IMR-90 (cell line): ENCODE measurements at regions not wholly inside any gene's neighbourhood (a gene's known extent, or its start where the extent isn't known, plus 50 kb on each side); places are given as distances from the start of the nearest gene placed in this dataset.

Source experiments
- ATAC-seq: fragments of 200-7000 bp; cut with Tn5 transposase; 2 replicates; pipeline ENCODE4 v1.9.1; 2020; ENCODE audit warnings: low read depth, mild to moderate bottlenecking, moderate library complexity
- BruUV-seq: library from RNA; stranded (reverse); fragments of 400-500 nt; replicated peaks from 2 replicates; lab custom pipeline; 2021; lab: Mats Ljungman, UMichigan
- CTCF ChIA-PET: fragments of 300-600 bp; formaldehyde crosslinking; extraction: SDS; loops from one replicate; lab custom pipeline; 2021; ENCODE audit warnings: antibody characterized with exemption; lab: Yijun Ruan, JAX
- POLR2A ChIA-PET: fragments of 300-600 bp; sonication (Branson Sonifier 250); formaldehyde crosslinking; loops from one replicate; lab custom pipeline; 2022; ENCODE audit warnings: antibody characterized with exemption; ENCODE audit not compliant: unreplicated experiment; lab: Charles Lee
- DNase-seq: peaks from one replicate; pipeline ENCODE4 v3.0.0; 2013
- H2AFZ ChIP-seq: replicated peaks from 2 replicates; pipeline ENCODE3; 2013; ENCODE audit warnings: low read length, mild to moderate bottlenecking; ENCODE audit not compliant: poor library complexity
- H2AK5ac ChIP-seq: 2 replicates; pipeline ENCODE4 v1.6.1; 2013; ENCODE audit warnings: low read depth, low read length, inconsistent platforms
- H2AK9ac ChIP-seq: replicated peaks from 2 replicates; pipeline ENCODE3; 2013; ENCODE audit warnings: mild to moderate bottlenecking, low read depth, low read length, moderate library complexity; ENCODE audit not compliant: poor library complexity
- H2BK120ac ChIP-seq: 2 replicates; pipeline ENCODE4 v1.6.1; 2013; ENCODE audit warnings: low read depth, low read length, inconsistent platforms
- H2BK15ac ChIP-seq: 3 replicates; pipeline ENCODE4 v1.6.1; 2013; ENCODE audit warnings: low read depth, low read length, inconsistent platforms
- H2BK20ac ChIP-seq: 2 replicates; pipeline ENCODE4 v1.6.1; 2013; ENCODE audit warnings: low read depth, mild to moderate bottlenecking, inconsistent platforms, low read length, moderate library complexity
- H2BK5ac ChIP-seq: 2 replicates; pipeline ENCODE4 v1.6.1; 2013; ENCODE audit warnings: mild to moderate bottlenecking, low read depth, low read length, inconsistent platforms; ENCODE audit not compliant: poor library complexity, severe bottlenecking
- H3K14ac ChIP-seq: replicated peaks from 2 replicates; pipeline ENCODE4 v1.6.1; 2013; ENCODE audit warnings: low read depth, low read length, inconsistent platforms
- H3K18ac ChIP-seq: 2 replicates; pipeline ENCODE4 v1.6.1; 2013; ENCODE audit warnings: low read depth, low read length, control low read depth
- H3K23ac ChIP-seq: 2 replicates; pipeline ENCODE4 v1.6.1; 2013; ENCODE audit warnings: low read depth, low read length, inconsistent platforms
- H3K27ac ChIP-seq: 2 replicates; pipeline ENCODE4 v1.5.1; 2013; ENCODE audit warnings: mild to moderate bottlenecking, control low read depth, low read length; ENCODE audit not compliant: insufficient read depth
- H3K27me3 ChIP-seq: 2 replicates; pipeline ENCODE4 v1.6.1; 2013; ENCODE audit warnings: low read length; ENCODE audit not compliant: control insufficient read depth, insufficient read depth
- H3K36me3 ChIP-seq: 2 replicates; pipeline ENCODE4 v1.6.1; 2013; ENCODE audit warnings: low read length, mixed read lengths; ENCODE audit not compliant: control insufficient read depth, insufficient read depth
- H3K4ac ChIP-seq: 2 replicates; pipeline ENCODE4 v1.6.1; 2013; ENCODE audit warnings: low read depth, low read length, inconsistent platforms
- H3K4me1 ChIP-seq: 2 replicates; pipeline ENCODE4 v1.6.1; 2013; ENCODE audit warnings: low read length, mixed read lengths; ENCODE audit not compliant: control insufficient read depth, insufficient read depth
- H3K4me2 ChIP-seq: 2 replicates; pipeline ENCODE4 v1.6.1; 2013; ENCODE audit warnings: low read depth, mild to moderate bottlenecking, control low read depth, low read length, moderate library complexity
- H3K4me3 ChIP-seq: 2 replicates; pipeline ENCODE4 v1.5.1; 2013; ENCODE audit warnings: low read depth, mild to moderate bottlenecking, control low read depth, low read length, moderate library complexity; ENCODE audit not compliant: insufficient read depth
- H3K56ac ChIP-seq: 2 replicates; pipeline ENCODE4 v1.6.1; 2013; ENCODE audit warnings: low read length, inconsistent platforms; ENCODE audit not compliant: insufficient read depth; ENCODE audit errors: extremely low read depth
- H3K79me1 ChIP-seq, 2 experiments: 2 replicates each; pipeline ENCODE4 v1.6.1; 2013; ENCODE audit warnings: low read length in 2 of 2, inconsistent platforms in 1 of 2, low read depth in 1 of 2
- H3K9ac ChIP-seq: 2 replicates; pipeline ENCODE4 v1.6.1; 2013; ENCODE audit warnings: low read depth, low read length, control low read depth
- H3K9me1 ChIP-seq: 2 replicates; pipeline ENCODE4 v1.6.1; 2013; ENCODE audit warnings: low read length, inconsistent platforms; ENCODE audit not compliant: insufficient read depth
- H3K9me3 ChIP-seq: 2 replicates; pipeline ENCODE4 v1.6.1; 2013; ENCODE audit warnings: low read length; ENCODE audit not compliant: control insufficient read depth, insufficient read depth
- H4K20me1 ChIP-seq: 2 replicates; pipeline ENCODE4 v1.6.1; 2013; ENCODE audit warnings: low read length, inconsistent platforms; ENCODE audit not compliant: insufficient read depth
- H4K5ac ChIP-seq: 2 replicates; pipeline ENCODE4 v1.6.1; 2013; ENCODE audit warnings: mild to moderate bottlenecking, low read depth, low read length, control low read depth
- H4K8ac ChIP-seq, 2 experiments: 2 replicates each; pipeline ENCODE4 v1.6.1; 2013; ENCODE audit warnings: low read depth in 2 of 2, low read length in 2 of 2, control low read depth in 1 of 2, inconsistent platforms in 1 of 2
- H4K91ac ChIP-seq: 2 replicates; pipeline ENCODE4 v1.6.1; 2013; ENCODE audit warnings: low read depth, low read length, inconsistent platforms; ENCODE audit not compliant: insufficient read depth
- BHLHE40 ChIP-seq: fragments of 150-350 bp; IDR thresholded peaks from 2 replicates; pipeline ENCODE4 v1.6.1; 2016; ENCODE audit warnings: mild to moderate bottlenecking, low read depth, low read length
- WGBS, 2 experiments: methylation state at CpG; one replicate each; pipeline versions ENCODE4 v1.1.5 to v1.1.7; 2013; ENCODE audit warnings: missing lambda C conversion rate in 2 of 2; ENCODE audit not compliant: insufficient read length in 1 of 2; ENCODE audit errors: extremely low coverage in 2 of 2; 5-methylcytosine and 5-hydroxymethylcytosine counted together
- dilution Hi-C: fragments of 300-500 bp; cut with HindIII; formaldehyde crosslinking; loops from one replicate; pipeline ENCODE4 v1.14.3; 2018; ENCODE audit warnings: low sequenced_read_pairs; ENCODE audit not compliant: unreplicated experiment
- in situ Hi-C: fragments of 300-500 bp; cut with MboI; formaldehyde crosslinking; loops from 3 replicates; pipeline ENCODE4 v1.14.3; 2019; ENCODE audit warnings: low sequenced_read_pairs, inconsistent platforms, mixed read lengths
- intact Hi-C: fragments of 100-400 bp; cut with micrococcal nuclease; formaldehyde crosslinking; loops from 2 replicates; pipeline ENCODE4 v1.10.0; 2022

GRCh38 chr2:186099826-186100225, 361.2 kb downstream of the FSIP2 start:
- Histone ChIP-seq H3K14ac (no peak overlapping the region), H2BK15ac (no peak overlapping the region), H3K27ac (no peak overlapping the region), H3K4me3 (no peak overlapping the region), H2BK5ac (no peak overlapping the region), H2BK20ac (no peak overlapping the region), H3K9me3 (no peaks in the 10 kb centered on the region), H3K79me1 (no peaks in the 10 kb centered on the region), H4K5ac (no peak overlapping the region), H2AK9ac (no peak overlapping the region), H3K18ac (no peak overlapping the region), H3K23ac (no peak overlapping the region), H4K8ac (no peak overlapping the region), H3K4ac (no peak overlapping the region), H3K9me1 (no peaks in the 10 kb centered on the region), H3K9ac (no peak overlapping the region), H3K4me1 (no peaks in the 10 kb centered on the region), H2AFZ (no peak overlapping the region), H3K36me3 (no peaks in the 10 kb centered on the region), H3K27me3 (no peaks in the 10 kb centered on the region), H3K56ac (no peak overlapping the region), H2AK5ac (no peak overlapping the region), H4K91ac (no peak overlapping the region), H3K4me2 (no peak overlapping the region), H2BK120ac (no peak overlapping the region), H4K20me1 (no peaks in the 10 kb centered on the region)
- no peak for DNase-seq
- no peak for TF ChIP-seq BHLHE40
- no TSS peak for BruUV-seq
- CTCF ChIA-PET, result no interaction called here
- POLR2A ChIA-PET, result no interaction called here
- ATAC-seq, result no peak
- in situ Hi-C loops, result no loop called here
- dilution Hi-C loops, result no loop called here
- intact Hi-C loops, result no loop called here
- no CpG with 5 or more reads among the region's 2 CpGs for WGBS, 2 experiments
